Liver (tissue), 8 donors: ENCODE measurements at regions not wholly inside any gene's neighbourhood (a gene's known extent, or its start where the extent isn't known, plus 50 kb on each side); places are given as distances from the start of the nearest gene placed in this dataset.

ENCODE experiments used
- DNase-seq: peaks from one replicate; pipeline ENCODE4 v3.0.0-alpha.2; 2017; ENCODE audit warnings: low spot score
- H3K27ac ChIP-seq, 2 donors: one replicate each; pipeline ENCODE4 v1.7.0; 2013; ENCODE audit warnings: inconsistent platforms in 2 of 2, low read length in 2 of 2, control low read depth in 1 of 2, low read depth in 1 of 2, mild to moderate bottlenecking in 1 of 2
- H3K27me3 ChIP-seq, 4 donors: one replicate each; pipeline versions ENCODE4 v1.6.1 to v1.7.0; 2013; ENCODE audit warnings: low read length in 3 of 4, inconsistent platforms in 1 of 4, mild to moderate bottlenecking in 1 of 4, moderate library complexity in 1 of 4; ENCODE audit not compliant: control insufficient read depth in 4 of 4, insufficient read depth in 4 of 4
- H3K36me3 ChIP-seq, 4 donors: one replicate each; pipeline versions ENCODE4 v1.6.1 to v1.7.0; 2013; ENCODE audit warnings: low read length in 3 of 4, mild to moderate bottlenecking in 3 of 4, low read depth in 1 of 4, moderate library complexity in 1 of 4; ENCODE audit not compliant: control insufficient read depth in 4 of 4, insufficient read depth in 3 of 4
- H3K4me1 ChIP-seq, 4 donors: one replicate each; pipeline versions ENCODE4 v1.6.1 to v1.7.0; 2013; ENCODE audit warnings: low read length in 3 of 4, mild to moderate bottlenecking in 3 of 4, moderate library complexity in 1 of 4; ENCODE audit not compliant: control insufficient read depth in 4 of 4, insufficient read depth in 4 of 4
- H3K4me3 ChIP-seq, 3 donors: one replicate each; pipeline versions ENCODE4 v1.6.1 to v1.7.0; 2013; ENCODE audit warnings: low read length in 3 of 3, control low read depth in 1 of 3, low read depth in 1 of 3, mild to moderate bottlenecking in 1 of 3
- H3K9ac ChIP-seq, 2 donors: one replicate each; pipeline ENCODE4 v1.7.0; 2013; ENCODE audit warnings: low read length in 2 of 2, mild to moderate bottlenecking in 2 of 2, moderate library complexity in 2 of 2, control low read depth in 1 of 2, low read depth in 1 of 2
- H3K9me3 ChIP-seq, 4 donors: one replicate each; pipeline versions ENCODE4 v1.6.1 to v1.7.0; 2013; ENCODE audit warnings: low read length in 3 of 4; ENCODE audit not compliant: control insufficient read depth in 4 of 4
- EGR1 ChIP-seq, 2 donors: IDR thresholded peaks; 2 replicates each; pipeline ENCODE4 v1.6.1; 2016 to 2018; ENCODE audit warnings: antibody characterized with exemption in 2 of 2, low read depth in 2 of 2
- GABPA ChIP-seq, 2 donors: IDR thresholded peaks in 1 of 2; conservative IDR thresholded peaks in 1 of 2; 2 replicates each; pipeline ENCODE4 v1.6.1; 2016; ENCODE audit warnings: antibody characterized with exemption in 2 of 2, mild to moderate bottlenecking in 1 of 2, moderate library complexity in 1 of 2
- HNF4A ChIP-seq, 2 donors: conservative IDR thresholded peaks; 2 replicates each; pipeline ENCODE4 v1.6.1; 2016; ENCODE audit warnings: antibody characterized with exemption in 2 of 2, mild to moderate bottlenecking in 2 of 2
- HNF4G ChIP-seq: IDR thresholded peaks from 2 replicates; pipeline ENCODE4 v1.6.1; 2016; ENCODE audit warnings: antibody characterized with exemption
- JUND ChIP-seq, 2 donors: IDR thresholded peaks; 2 replicates each; pipeline ENCODE4 v1.6.1; 2016; ENCODE audit warnings: antibody characterized with exemption in 2 of 2
- NR2F2 ChIP-seq: IDR thresholded peaks from 2 replicates; pipeline ENCODE4 v1.6.1; 2016; ENCODE audit warnings: antibody characterized with exemption
- RAD21 ChIP-seq, 2 donors: IDR thresholded peaks; 2 replicates each; pipeline ENCODE4 v1.6.1; 2016; ENCODE audit warnings: antibody characterized with exemption in 2 of 2, mild to moderate bottlenecking in 2 of 2
- RXRA ChIP-seq, 2 donors: IDR thresholded peaks; 2 replicates each; pipeline ENCODE4 v1.6.1; 2017 to 2018; ENCODE audit warnings: antibody characterized with exemption in 2 of 2, mild to moderate bottlenecking in 1 of 2
- SP1 ChIP-seq: IDR thresholded peaks from 2 replicates; pipeline ENCODE4 v1.6.1; 2018; ENCODE audit warnings: antibody characterized with exemption, mild to moderate bottlenecking
- YY1 ChIP-seq: IDR thresholded peaks from 2 replicates; pipeline ENCODE4 v1.6.1; 2016; ENCODE audit warnings: antibody characterized with exemption, mild to moderate bottlenecking
- WGBS: extraction: QIAGEN DNeasy Blood & Tissue Kit; methylation state at CpG from one replicate; pipeline ENCODE4 v1.1.7; 2013; 5-methylcytosine and 5-hydroxymethylcytosine counted together
- TF ChIP-seq, protein P1 (sequence below): IDR thresholded peaks from 2 replicates; pipeline ENCODE4 v1.6.1; 2016; ENCODE audit warnings: antibody characterized with exemption
- TF ChIP-seq, protein P2 (sequence below): IDR thresholded peaks from 2 replicates; pipeline ENCODE4 v1.6.1; 2016; ENCODE audit warnings: antibody characterized with exemption
- TF ChIP-seq, protein P3 (sequence below): fragments of 150-350 bp; IDR thresholded peaks from 2 replicates; pipeline ENCODE4 v1.5.1; 2017; ENCODE audit warnings: improper control_type of control experiment, low read depth, low read length; ENCODE audit not compliant: missing input control
- TF ChIP-seq, protein P4 (sequence below): IDR thresholded peaks from 2 replicates; pipeline ENCODE4 v1.6.1; 2016; ENCODE audit warnings: antibody characterized with exemption
- TF ChIP-seq, protein P5 (sequence below): IDR thresholded peaks from 2 replicates; pipeline ENCODE4 v1.6.1; 2016; ENCODE audit warnings: antibody characterized with exemption, mild to moderate bottlenecking
- donor health status: healthy.
- donor health status: healthy.
- donor health status: healthy.
- donor health status: healthy.
- donor health status: healthy.

DNA sequence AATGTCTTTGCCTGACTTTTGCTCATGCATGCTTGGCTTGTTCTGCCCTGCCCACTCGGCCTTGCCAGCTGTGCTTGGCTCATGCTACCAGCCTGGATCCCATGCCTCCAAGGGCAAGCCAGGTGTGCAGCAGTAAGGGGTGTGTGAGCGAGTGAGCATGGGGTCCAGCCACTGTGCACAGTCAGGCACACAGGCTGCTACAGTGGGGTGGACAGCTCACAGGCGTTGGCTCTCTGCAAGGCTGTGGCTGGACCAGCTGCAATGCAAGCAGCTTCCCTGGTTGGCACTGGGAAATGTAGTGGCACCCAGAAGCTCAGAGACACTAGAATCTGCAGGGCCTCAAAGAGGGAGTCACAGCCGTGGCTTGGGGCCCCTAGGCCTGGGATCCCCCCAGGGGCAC is 529.7 kb downstream of the DSC3 start:
- H3K9ac ChIP-seq, result no peak overlapping the region
- no peaks in the 10 kb centered on the region for H3K36me3 ChIP-seq
- no peak overlapping the region for H3K4me3 ChIP-seq
- no peak for TF ChIP-seq YY1
- TF ChIP-seq, protein P1, sequence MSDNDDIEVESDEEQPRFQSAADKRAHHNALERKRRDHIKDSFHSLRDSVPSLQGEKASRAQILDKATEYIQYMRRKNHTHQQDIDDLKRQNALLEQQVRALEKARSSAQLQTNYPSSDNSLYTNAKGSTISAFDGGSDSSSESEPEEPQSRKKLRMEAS, result no peak
- TF ChIP-seq GABPA (IDR thresholded peaks at IDR 0.05 in 1 of 2, conservative IDR thresholded peaks at IDR 0.05 in 1 of 2), result no peak
- no peak for TF ChIP-seq SP1
- TF ChIP-seq, protein P2, sequence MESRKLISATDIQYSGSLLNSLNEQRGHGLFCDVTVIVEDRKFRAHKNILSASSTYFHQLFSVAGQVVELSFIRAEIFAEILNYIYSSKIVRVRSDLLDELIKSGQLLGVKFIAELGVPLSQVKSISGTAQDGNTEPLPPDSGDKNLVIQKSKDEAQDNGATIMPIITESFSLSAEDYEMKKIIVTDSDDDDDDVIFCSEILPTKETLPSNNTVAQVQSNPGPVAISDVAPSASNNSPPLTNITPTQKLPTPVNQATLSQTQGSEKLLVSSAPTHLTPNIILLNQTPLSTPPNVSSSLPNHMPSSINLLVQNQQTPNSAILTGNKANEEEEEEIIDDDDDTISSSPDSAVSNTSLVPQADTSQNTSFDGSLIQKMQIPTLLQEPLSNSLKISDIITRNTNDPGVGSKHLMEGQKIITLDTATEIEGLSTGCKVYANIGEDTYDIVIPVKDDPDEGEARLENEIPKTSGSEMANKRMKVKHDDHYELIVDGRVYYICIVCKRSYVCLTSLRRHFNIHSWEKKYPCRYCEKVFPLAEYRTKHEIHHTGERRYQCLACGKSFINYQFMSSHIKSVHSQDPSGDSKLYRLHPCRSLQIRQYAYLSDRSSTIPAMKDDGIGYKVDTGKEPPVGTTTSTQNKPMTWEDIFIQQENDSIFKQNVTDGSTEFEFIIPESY, result no peak
- TF ChIP-seq HNF4A (conservative IDR thresholded peaks at IDR 0.05), result no peak
- TF ChIP-seq, protein P3, sequence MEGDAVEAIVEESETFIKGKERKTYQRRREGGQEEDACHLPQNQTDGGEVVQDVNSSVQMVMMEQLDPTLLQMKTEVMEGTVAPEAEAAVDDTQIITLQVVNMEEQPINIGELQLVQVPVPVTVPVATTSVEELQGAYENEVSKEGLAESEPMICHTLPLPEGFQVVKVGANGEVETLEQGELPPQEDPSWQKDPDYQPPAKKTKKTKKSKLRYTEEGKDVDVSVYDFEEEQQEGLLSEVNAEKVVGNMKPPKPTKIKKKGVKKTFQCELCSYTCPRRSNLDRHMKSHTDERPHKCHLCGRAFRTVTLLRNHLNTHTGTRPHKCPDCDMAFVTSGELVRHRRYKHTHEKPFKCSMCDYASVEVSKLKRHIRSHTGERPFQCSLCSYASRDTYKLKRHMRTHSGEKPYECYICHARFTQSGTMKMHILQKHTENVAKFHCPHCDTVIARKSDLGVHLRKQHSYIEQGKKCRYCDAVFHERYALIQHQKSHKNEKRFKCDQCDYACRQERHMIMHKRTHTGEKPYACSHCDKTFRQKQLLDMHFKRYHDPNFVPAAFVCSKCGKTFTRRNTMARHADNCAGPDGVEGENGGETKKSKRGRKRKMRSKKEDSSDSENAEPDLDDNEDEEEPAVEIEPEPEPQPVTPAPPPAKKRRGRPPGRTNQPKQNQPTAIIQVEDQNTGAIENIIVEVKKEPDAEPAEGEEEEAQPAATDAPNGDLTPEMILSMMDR, result no peak
- TF ChIP-seq NR2F2, result no peak
- no peak for TF ChIP-seq RXRA (IDR thresholded peaks at IDR 0.05)
- TF ChIP-seq, protein P4, sequence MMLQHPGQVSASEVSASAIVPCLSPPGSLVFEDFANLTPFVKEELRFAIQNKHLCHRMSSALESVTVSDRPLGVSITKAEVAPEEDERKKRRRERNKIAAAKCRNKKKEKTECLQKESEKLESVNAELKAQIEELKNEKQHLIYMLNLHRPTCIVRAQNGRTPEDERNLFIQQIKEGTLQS, result no peak
- TF ChIP-seq RAD21 (IDR thresholded peaks at IDR 0.05), result no peak
- H3K9me3 ChIP-seq, result no peaks in the 10 kb centered on the region
- WGBS, result 42% methylated on average over 4 of the region's 4 CpGs
- no peaks in the 10 kb centered on the region for H3K4me1 ChIP-seq
- H3K27ac ChIP-seq, result no peak overlapping the region
- no peak for DNase-seq
- H3K27me3 ChIP-seq, result no peaks in the 10 kb centered on the region

DNA sequence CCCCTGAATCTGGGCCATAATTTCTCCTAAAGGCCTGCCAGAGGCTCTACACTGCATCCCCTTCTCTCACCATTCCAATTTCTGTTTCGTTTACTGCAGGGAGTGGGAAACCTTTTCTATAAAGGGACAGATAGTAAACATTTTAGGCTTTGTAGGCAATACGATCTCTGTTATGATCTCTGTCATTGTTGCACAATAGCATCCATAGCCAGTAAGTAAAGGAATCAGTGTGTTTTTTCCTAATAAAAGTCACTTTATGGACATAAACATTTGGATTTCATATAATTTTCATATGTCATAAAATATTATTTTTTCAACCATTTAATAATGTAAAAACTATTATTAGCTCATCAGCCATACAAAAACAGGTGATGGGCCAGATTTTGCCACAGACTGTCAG is 531.7 kb downstream of the DSC3 start:
- H3K9ac ChIP-seq, result no peak overlapping the region
- H3K36me3 ChIP-seq, result no peaks in the 10 kb centered on the region
- H3K4me3 ChIP-seq, result no peak overlapping the region
- 63% methylated on average over 2 of the region's 2 CpGs for WGBS
- no peak overlapping the region for H3K27ac ChIP-seq
- DNase-seq, result no peak
- no peak for TF ChIP-seq HNF4G
- TF ChIP-seq, protein P4, result no peak
- TF ChIP-seq, protein P5, sequence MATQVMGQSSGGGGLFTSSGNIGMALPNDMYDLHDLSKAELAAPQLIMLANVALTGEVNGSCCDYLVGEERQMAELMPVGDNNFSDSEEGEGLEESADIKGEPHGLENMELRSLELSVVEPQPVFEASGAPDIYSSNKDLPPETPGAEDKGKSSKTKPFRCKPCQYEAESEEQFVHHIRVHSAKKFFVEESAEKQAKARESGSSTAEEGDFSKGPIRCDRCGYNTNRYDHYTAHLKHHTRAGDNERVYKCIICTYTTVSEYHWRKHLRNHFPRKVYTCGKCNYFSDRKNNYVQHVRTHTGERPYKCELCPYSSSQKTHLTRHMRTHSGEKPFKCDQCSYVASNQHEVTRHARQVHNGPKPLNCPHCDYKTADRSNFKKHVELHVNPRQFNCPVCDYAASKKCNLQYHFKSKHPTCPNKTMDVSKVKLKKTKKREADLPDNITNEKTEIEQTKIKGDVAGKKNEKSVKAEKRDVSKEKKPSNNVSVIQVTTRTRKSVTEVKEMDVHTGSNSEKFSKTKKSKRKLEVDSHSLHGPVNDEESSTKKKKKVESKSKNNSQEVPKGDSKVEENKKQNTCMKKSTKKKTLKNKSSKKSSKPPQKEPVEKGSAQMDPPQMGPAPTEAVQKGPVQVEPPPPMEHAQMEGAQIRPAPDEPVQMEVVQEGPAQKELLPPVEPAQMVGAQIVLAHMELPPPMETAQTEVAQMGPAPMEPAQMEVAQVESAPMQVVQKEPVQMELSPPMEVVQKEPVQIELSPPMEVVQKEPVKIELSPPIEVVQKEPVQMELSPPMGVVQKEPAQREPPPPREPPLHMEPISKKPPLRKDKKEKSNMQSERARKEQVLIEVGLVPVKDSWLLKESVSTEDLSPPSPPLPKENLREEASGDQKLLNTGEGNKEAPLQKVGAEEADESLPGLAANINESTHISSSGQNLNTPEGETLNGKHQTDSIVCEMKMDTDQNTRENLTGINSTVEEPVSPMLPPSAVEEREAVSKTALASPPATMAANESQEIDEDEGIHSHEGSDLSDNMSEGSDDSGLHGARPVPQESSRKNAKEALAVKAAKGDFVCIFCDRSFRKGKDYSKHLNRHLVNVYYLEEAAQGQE, result no peak
- TF ChIP-seq, protein P2, result no peak
- no peak for TF ChIP-seq YY1
- TF ChIP-seq, protein P1, result no peak
- TF ChIP-seq EGR1 (IDR thresholded peaks at IDR 0.05; ENCODE audit: low read depth in 2 of 2), result no peak
- TF ChIP-seq JUND (IDR thresholded peaks at IDR 0.05), result no peak
- H3K9me3 ChIP-seq, result no peaks in the 10 kb centered on the region
- H3K27me3 ChIP-seq, result no peaks in the 10 kb centered on the region
- H3K4me1 ChIP-seq, result no peaks in the 10 kb centered on the region
